Panc1 (cell line): ENCODE measurements at regions not wholly inside any gene's neighbourhood (a gene's known extent, or its start where the extent isn't known, plus 50 kb on each side); places are given as distances from the start of the nearest gene placed in this dataset.

Source experiments
- ATAC-seq: fragments of 200-7000 bp; cut with Tn5 transposase; 2 replicates; pipeline ENCODE4 v1.9.1; 2020; ENCODE audit warnings: mild to moderate bottlenecking, moderate library complexity
- BruUV-seq: library from RNA; stranded (reverse); fragments of 400-500 nt; replicated peaks from 2 replicates; lab custom pipeline; 2021; lab: Mats Ljungman, UMichigan
- CTCF ChIA-PET: fragments of 300-600 bp; sonication (Branson Sonifier 250); formaldehyde crosslinking; loops from one replicate; lab custom pipeline; 2022; ENCODE audit warnings: antibody characterized with exemption; lab: Charles Lee
- POLR2A ChIA-PET: fragments of 300-600 bp; sonication (Branson Sonifier 250); formaldehyde crosslinking; loops from one replicate; lab custom pipeline; 2022; ENCODE audit warnings: antibody characterized with exemption; lab: Charles Lee
- DNase-seq: peaks from one replicate; pipeline ENCODE4 v3.0.0-alpha.2; 2010; ENCODE audit warnings: low read depth, low spot score
- H3K27ac ChIP-seq: 2 replicates; pipeline ENCODE4 v1.5.1; 2011; ENCODE audit warnings: mild to moderate bottlenecking, low read length, inconsistent platforms
- H3K27me3 ChIP-seq: fragments of 200-500 bp; sonication (Bioruptor generic); 2 replicates; pipeline ENCODE4 v1.6.0; 2014; ENCODE audit warnings: low read length, inconsistent platforms; ENCODE audit not compliant: control insufficient read depth, insufficient read depth
- H3K36me3 ChIP-seq: fragments of 200-500 bp; sonication (Bioruptor generic); 2 replicates; pipeline ENCODE4 v1.5.1; 2014; ENCODE audit warnings: inconsistent platforms, mild to moderate bottlenecking, low read length, moderate library complexity; ENCODE audit not compliant: control insufficient read depth, insufficient read depth
- H3K4me1 ChIP-seq: 2 replicates; pipeline ENCODE4 v1.5.1; 2011; ENCODE audit warnings: inconsistent platforms, mild to moderate bottlenecking, low read length, moderate library complexity; ENCODE audit not compliant: control insufficient read depth, insufficient read depth
- H3K4me3 ChIP-seq, 2 experiments: 2 replicates each; pipeline ENCODE4 v1.5.1; 2011 to 2012; ENCODE audit warnings: low read depth in 2 of 2, low read length in 2 of 2, mild to moderate bottlenecking in 2 of 2, inconsistent platforms in 1 of 2, moderate library complexity in 1 of 2
- H3K9me3 ChIP-seq: fragments of 200-500 bp; sonication (Bioruptor generic); 2 replicates; pipeline ENCODE4 v1.5.1; 2014; ENCODE audit warnings: low read depth, mild to moderate bottlenecking, inconsistent platforms, low read length, moderate library complexity; ENCODE audit not compliant: control insufficient read depth, insufficient read depth
- CTCF ChIP-seq: fragments of 450-650 bp; IDR thresholded peaks from 2 replicates; pipeline ENCODE4 v1.5.1; 2017; ENCODE audit warnings: mild to moderate bottlenecking
- POLR2AphosphoS5 ChIP-seq: IDR thresholded peaks from 2 replicates; pipeline ENCODE4 v1.6.1; 2012; ENCODE audit warnings: mild to moderate bottlenecking, low read depth, low read length, moderate library complexity
- REST ChIP-seq, 2 experiments: IDR thresholded peaks; 2 replicates each; pipeline ENCODE4 v1.6.1; 2011 to 2012; ENCODE audit warnings: low read depth in 2 of 2, control low read depth in 1 of 2, low read length in 1 of 2, mild to moderate bottlenecking in 1 of 2, moderate library complexity in 1 of 2; ENCODE audit not compliant: insufficient read depth in 1 of 2
- SIN3A ChIP-seq: IDR thresholded peaks from 2 replicates; pipeline ENCODE4 v1.6.1; 2012; ENCODE audit warnings: low read depth, mild to moderate bottlenecking, low read length, moderate library complexity, borderline replicate concordance; ENCODE audit not compliant: insufficient read depth
- TCF7L2 ChIP-seq: IDR thresholded peaks from 2 replicates; pipeline ENCODE4 v1.6.1; 2011; ENCODE audit warnings: mild to moderate bottlenecking, low read depth, low read length, inconsistent platforms
- in situ Hi-C: cut with HindIII; loops from 2 replicates; pipeline ENCODE4 v1.10.0; 2016; ENCODE audit warnings: low sequenced_read_pairs, low pct_unique_long_range_greater_than_20kb
- intact Hi-C: fragments of 100-400 bp; cut with micrococcal nuclease; formaldehyde crosslinking; loops from one replicate; pipeline ENCODE4 v1.10.0; 2022; ENCODE audit not compliant: unreplicated experiment

DNA sequence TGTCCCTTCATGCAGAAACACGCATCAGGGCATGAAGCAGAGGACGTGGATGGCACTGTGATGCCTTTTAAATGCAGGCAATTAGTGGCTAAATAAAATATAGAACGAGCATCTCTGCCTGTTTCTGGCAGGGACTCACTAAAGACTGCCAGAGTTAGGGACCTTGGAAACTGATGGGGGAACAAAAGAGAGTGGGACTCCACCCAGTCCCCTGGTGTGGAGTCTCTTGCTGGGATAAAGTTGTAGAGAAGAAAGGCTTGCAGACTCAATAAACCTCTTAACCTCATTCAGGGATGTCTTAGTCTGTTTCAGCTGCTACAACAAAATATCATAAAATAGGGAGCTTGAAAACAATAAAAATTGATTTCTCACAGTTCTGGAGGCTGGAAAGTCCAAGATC is 87.6 kb upstream of the ARAP3 start:
- intact Hi-C loops = no loop called here
- TF ChIP-seq TCF7L2 (no peak), SIN3A (no peak), POLR2AphosphoS5 (no peak), CTCF (no peak), REST (IDR thresholded peaks at IDR 0.05; ENCODE audit: insufficient read depth in 1 of 2, low read depth in 2 of 2, low read length in 1 of 2) (no peak)
- no TSS peak for BruUV-seq
- Histone ChIP-seq H3K9me3 (no peaks in the 10 kb centered on the region), H3K4me3 (no peak overlapping the region), H3K4me1 (no peaks in the 10 kb centered on the region), H3K27me3 (peaks cover 2% of the 10 kb centered on the region; the same call in 1 of the 2 replicates), H3K36me3 (no peaks in the 10 kb centered on the region), H3K27ac (no peak overlapping the region)
- in situ Hi-C loops = no loop called here
- POLR2A ChIA-PET = no interaction called here
- no peak for ATAC-seq
- no peak for DNase-seq
- CTCF ChIA-PET = interaction anchor here (0.6 kb wide), 1 partner anchor 13 kb away, joined by 9 read pairs; no protein-coding TSS in a partner anchor

- no peak for DNase-seq
- Histone ChIP-seq H3K36me3 (no peaks in the 10 kb centered on the region), H3K4me3 (no peak overlapping the region), H3K4me1 (no peaks in the 10 kb centered on the region), H3K27me3 (peaks cover 2% of the 10 kb centered on the region; the same call in 1 of the 2 replicates), H3K9me3 (no peaks in the 10 kb centered on the region), H3K27ac (no peak overlapping the region)
- BruUV-seq = no TSS peak
- in situ Hi-C loops (no loop called here), intact Hi-C loops (no loop called here)
- no peak for ATAC-seq
- TF ChIP-seq POLR2AphosphoS5 = no peak
- no peak for TF ChIP-seq CTCF
- TF ChIP-seq TCF7L2 = no peak
- TF ChIP-seq SIN3A = no peak
- no peak for TF ChIP-seq REST (IDR thresholded peaks at IDR 0.05; ENCODE audit: insufficient read depth in 1 of 2, low read depth in 2 of 2, low read length in 1 of 2)
- POLR2A ChIA-PET = no interaction called here
- CTCF ChIA-PET = no interaction called here
Measured at GRCh38 chr5:141767671-141768070, 85.6 kb upstream of the ARAP3 start.
